ENCODE measurements at regions not wholly inside any gene's neighbourhood (a gene's known extent, or its start where the extent isn't known, plus 50 kb on each side); places are given as distances from the start of the nearest gene placed in this dataset.

GRCh38 chr6:14985366-14985765 is 260.5 kb upstream of the JARID2 start:
- TF ChIP-seq POLR2A (IDR thresholded peaks at IDR 0.05; ENCODE audit: low read length) (no peak), GATA1 (IDR thresholded peaks at IDR 0.05; ENCODE audit: low read depth, low read length) (no peak)

Data from erythroblast (primary cell).